ENCODE measurements at regions not wholly inside any gene's neighbourhood (a gene's known extent, or its start where the extent isn't known, plus 50 kb on each side); places are given as distances from the start of the nearest gene placed in this dataset.

GRCh38 chr5:1673042-1673677 lies 126.5 kb downstream of the MRPL36 start:
- H3K4me3 Mint-ChIP-seq (ENCODE audit: unreplicated experiment) = no peak overlapping the region
- peaks cover 27% of the 10 kb centered on the region for H3K27me3 Mint-ChIP-seq (ENCODE audit: insufficient read depth, unreplicated experiment)
- no peaks in the 10 kb centered on the region for H3K36me3 ChIP-seq (ENCODE audit: control insufficient read depth, insufficient read depth, low read length)
- intact Hi-C loops (cut with micrococcal nuclease; ENCODE audit: unreplicated experiment) = no loop called here
- H3K27ac Mint-ChIP-seq (ENCODE audit: unreplicated experiment) = no peak overlapping the region
- TF ChIP-seq CTCF (IDR thresholded peaks at IDR 0.05; ENCODE audit: insufficient read depth in 1 of 2, low read depth in 1 of 2, low read length in 1 of 2, severe bottlenecking in 1 of 2, unreplicated experiment in 1 of 2) = no peak
- no TSS peak for BruUV-seq (replicated peaks)
- POLR2A ChIA-PET = no interaction called here
- H3K9me3 ChIP-seq = no peaks in the 10 kb centered on the region; the same call in 1 of the 2 replicates
- DNase-seq = no peak
- CTCF ChIA-PET = no interaction called here
- no peak overlapping the region for H3K4me3 ChIP-seq (ENCODE audit: low read depth, low read length)
- no peaks in the 10 kb centered on the region for H3K27me3 ChIP-seq (replicated peaks; ENCODE audit: control insufficient read depth, insufficient read depth, low read length)
- no peaks in the 10 kb centered on the region for H3K36me3 Mint-ChIP-seq (ENCODE audit: insufficient read depth, unreplicated experiment)
- H3K9me3 Mint-ChIP-seq (ENCODE audit: unreplicated experiment) = no peaks in the 10 kb centered on the region
- H3K4me1 ChIP-seq = no peaks in the 10 kb centered on the region
- H3K4me1 Mint-ChIP-seq (ENCODE audit: low read depth, unreplicated experiment) = no peaks in the 10 kb centered on the region

- intact Hi-C loops (cut with micrococcal nuclease; ENCODE audit: unreplicated experiment) = no loop called here
- Mint-ChIP-seq H3K27me3 (ENCODE audit: insufficient read depth, unreplicated experiment) (peaks cover 25% of the 10 kb centered on the region), H3K4me3 (ENCODE audit: unreplicated experiment) (no peak overlapping the region), H3K27ac (ENCODE audit: unreplicated experiment) (no peak overlapping the region), H3K36me3 (ENCODE audit: insufficient read depth, unreplicated experiment) (no peaks in the 10 kb centered on the region), H3K9me3 (ENCODE audit: unreplicated experiment) (no peaks in the 10 kb centered on the region), H3K4me1 (ENCODE audit: low read depth, unreplicated experiment) (no peaks in the 10 kb centered on the region)
- no peak for DNase-seq
- no peaks in the 10 kb centered on the region for H3K27me3 ChIP-seq (replicated peaks; ENCODE audit: control insufficient read depth, insufficient read depth, low read length)
- H3K9me3 ChIP-seq = no peaks in the 10 kb centered on the region
- ChIA-PET POLR2A (no interaction called here), CTCF (no interaction called here)
- TF ChIP-seq CTCF (IDR thresholded peaks at IDR 0.05; ENCODE audit: insufficient read depth in 1 of 2, low read depth in 1 of 2, low read length in 1 of 2, severe bottlenecking in 1 of 2, unreplicated experiment in 1 of 2) = no peak
- H3K4me3 ChIP-seq (ENCODE audit: low read depth, low read length) = no peak overlapping the region
- BruUV-seq (replicated peaks) = no TSS peak
- H3K36me3 ChIP-seq (ENCODE audit: control insufficient read depth, insufficient read depth, low read length) = no peaks in the 10 kb centered on the region
- H3K4me1 ChIP-seq = peaks cover 5% of the 10 kb centered on the region; the same call in 1 of the 2 replicates
These were observed 127.2 kb downstream of the MRPL36 start for GRCh38 chr5:1672396-1672795.

- Mint-ChIP-seq H3K4me1 (ENCODE audit: low read depth, unreplicated experiment) (no peaks in the 10 kb centered on the region), H3K27me3 (ENCODE audit: insufficient read depth, unreplicated experiment) (peaks cover 19% of the 10 kb centered on the region), H3K36me3 (ENCODE audit: insufficient read depth, unreplicated experiment) (no peaks in the 10 kb centered on the region), H3K4me3 (ENCODE audit: unreplicated experiment) (no peak overlapping the region), H3K27ac (ENCODE audit: unreplicated experiment) (no peak overlapping the region), H3K9me3 (ENCODE audit: unreplicated experiment) (no peaks in the 10 kb centered on the region)
- intact Hi-C loops (cut with micrococcal nuclease; ENCODE audit: unreplicated experiment) = no loop called here
- Histone ChIP-seq H3K9me3 (no peaks in the 10 kb centered on the region), H3K4me1 (peaks cover 5% of the 10 kb centered on the region; the same call in 1 of the 2 replicates), H3K4me3 (ENCODE audit: low read depth, low read length) (no peak overlapping the region), H3K27me3 (replicated peaks; ENCODE audit: control insufficient read depth, insufficient read depth, low read length) (no peaks in the 10 kb centered on the region), H3K36me3 (ENCODE audit: control insufficient read depth, insufficient read depth, low read length) (no peaks in the 10 kb centered on the region)
- no peak for DNase-seq
- no peak for TF ChIP-seq CTCF (IDR thresholded peaks at IDR 0.05; ENCODE audit: insufficient read depth in 1 of 2, low read depth in 1 of 2, low read length in 1 of 2, severe bottlenecking in 1 of 2, unreplicated experiment in 1 of 2)
- no TSS peak for BruUV-seq (replicated peaks)
- CTCF ChIA-PET = no interaction called here
- POLR2A ChIA-PET = no interaction called here
These were observed 128.3 kb downstream of the MRPL36 start for GRCh38 chr5:1671351-1671750.
